OCI-LY7 (cell line): ENCODE measurements at regions not wholly inside any gene's neighbourhood (a gene's known extent, or its start where the extent isn't known, plus 50 kb on each side); places are given as distances from the start of the nearest gene placed in this dataset.
A peak's percentile ranks its signal among the peaks of the same experiment; 100 is the strongest.
"Not testable (repeated sequence)": the region's sequence is repeated elsewhere in the genome, so short reads cannot be mapped to it uniquely, and the experiment has no call there.

Experiments
- BruUV-seq: library from RNA; stranded (reverse); fragments of 400-500 nt; replicated peaks from 2 replicates; lab custom pipeline; 2021; lab: Mats Ljungman, UMichigan
- CTCF ChIA-PET: fragments of 300-600 bp; sonication (Branson Sonifier 250); formaldehyde crosslinking; loops from one replicate; lab custom pipeline; 2022; ENCODE audit warnings: antibody characterized with exemption; ENCODE audit not compliant: unreplicated experiment; lab: Charles Lee
- POLR2A ChIA-PET: fragments of 300-600 bp; sonication (Branson Sonifier 250); formaldehyde crosslinking; loops from one replicate; lab custom pipeline; 2022; ENCODE audit warnings: antibody characterized with exemption; lab: Charles Lee
- DNase-seq: peaks from one replicate; pipeline ENCODE4 v3.0.0-alpha.2; 2015; ENCODE audit warnings: low spot score
- H2AFZ ChIP-seq: fragments of 200-600 bp; sonication (generic), shearing (Covaris generic); 2 replicates; pipeline ENCODE4 v1.6.1; 2014; ENCODE audit warnings: mild to moderate bottlenecking, antibody characterized with exemption, low read length, moderate library complexity
- H3K27ac ChIP-seq: fragments of 200-600 bp; sonication (generic); 2 replicates; pipeline ENCODE4 v1.5.1; 2014; ENCODE audit warnings: mixed run types, low read depth, mild to moderate bottlenecking, moderate library complexity, low read length, inconsistent platforms; ENCODE audit not compliant: poor library complexity, severe bottlenecking
- H3K36me3 ChIP-seq: fragments of 200-600 bp; sonication (generic); 2 replicates; pipeline ENCODE4 v1.6.1; 2014; ENCODE audit warnings: mild to moderate bottlenecking, antibody characterized with exemption, low read length, moderate library complexity, mixed read lengths; ENCODE audit not compliant: insufficient read depth
- H3K4me1 ChIP-seq: fragments of 200-600 bp; sonication (generic); 2 replicates; pipeline ENCODE4 v1.5.1; 2014; ENCODE audit warnings: mild to moderate bottlenecking, low read length; ENCODE audit not compliant: insufficient read depth, poor library complexity, severe bottlenecking
- H3K4me2 ChIP-seq: fragments of 200-600 bp; sonication (generic); 2 replicates; pipeline ENCODE4 v1.6.1; 2014; ENCODE audit warnings: mild to moderate bottlenecking, low read length
- H3K4me3 ChIP-seq: fragments of 200-600 bp; sonication (generic); 2 replicates; pipeline ENCODE4 v1.5.1; 2014; ENCODE audit warnings: mild to moderate bottlenecking, low read depth, low read length; ENCODE audit not compliant: poor library complexity, severe bottlenecking
- H3K79me2 ChIP-seq: fragments of 200-600 bp; sonication (generic); 2 replicates; pipeline ENCODE4 v1.6.1; 2016; ENCODE audit warnings: low read depth, mild to moderate bottlenecking, low read length, moderate library complexity, mixed read lengths; ENCODE audit not compliant: insufficient read depth
- H3K9me2 ChIP-seq: fragments of 200-600 bp; sonication (generic); 2 replicates; pipeline ENCODE4 v1.6.1; 2016; ENCODE audit warnings: mild to moderate bottlenecking, low read length, mixed read lengths; ENCODE audit not compliant: insufficient read depth
- H3K9me3 ChIP-seq: fragments of 200-600 bp; sonication (generic); 2 replicates; pipeline ENCODE4 v1.6.1; 2014; ENCODE audit warnings: mild to moderate bottlenecking, mixed run types, low read length, mixed read lengths
- H4K20me1 ChIP-seq: fragments of 200-600 bp; sonication (generic); 2 replicates; pipeline ENCODE4 v1.6.1; 2014; ENCODE audit warnings: mild to moderate bottlenecking, antibody characterized with exemption, low read length, moderate library complexity, mixed read lengths; ENCODE audit not compliant: insufficient read depth
- intact Hi-C: fragments of 100-400 bp; cut with micrococcal nuclease; formaldehyde crosslinking; loops from one replicate; pipeline ENCODE4 v1.10.0; 2022; ENCODE audit not compliant: unreplicated experiment

- intact Hi-C loops, H3K36me3 ChIP-seq, H3K27ac ChIP-seq, H3K4me1 ChIP-seq, H3K9me2 ChIP-seq, H2AFZ ChIP-seq, POLR2A ChIA-PET, DNase-seq, H3K4me3 ChIP-seq, H3K4me2 ChIP-seq, BruUV-seq, H4K20me1 ChIP-seq, H3K79me2 ChIP-seq, CTCF ChIA-PET, H3K9me3 ChIP-seq: not testable (repeated sequence)
Observed at GRCh38 chr9:61817127-61817705, 627.4 kb downstream of the SPATA31A7 start.

- H3K9me2 ChIP-seq, H3K36me3 ChIP-seq, H3K4me1 ChIP-seq, intact Hi-C loops, H2AFZ ChIP-seq, H3K9me3 ChIP-seq, DNase-seq, H3K4me2 ChIP-seq, H4K20me1 ChIP-seq, H3K79me2 ChIP-seq, CTCF ChIA-PET, POLR2A ChIA-PET, H3K27ac ChIP-seq, H3K4me3 ChIP-seq, BruUV-seq: not testable (repeated sequence)
Observed at GRCh38 chr9:61853624-61854259, 663.9 kb downstream of the SPATA31A7 start.

- CTCF ChIA-PET, intact Hi-C loops, POLR2A ChIA-PET, DNase-seq, H3K4me3 ChIP-seq, H4K20me1 ChIP-seq, H3K4me1 ChIP-seq, H3K27ac ChIP-seq, H3K79me2 ChIP-seq, H3K9me2 ChIP-seq, H3K4me2 ChIP-seq, H2AFZ ChIP-seq, H3K36me3 ChIP-seq, H3K9me3 ChIP-seq: not testable (repeated sequence)
- BruUV-seq = TSS peak; percentile 71
Observed at GRCh38 chr9:61854260-61854640, 664.4 kb downstream of the SPATA31A7 start.

- not testable (repeated sequence) for BruUV-seq
Observed at GRCh38 chr9:61856283-61856682, 666.4 kb downstream of the SPATA31A7 start.

GRCh38 chr9:61856858-61857453 lies 667.1 kb downstream of the SPATA31A7 start:
- DNase-seq, POLR2A ChIA-PET, intact Hi-C loops, H3K27ac ChIP-seq, H2AFZ ChIP-seq, H3K9me2 ChIP-seq, H3K4me3 ChIP-seq, BruUV-seq, H3K9me3 ChIP-seq, CTCF ChIA-PET, H3K79me2 ChIP-seq, H3K4me2 ChIP-seq, H3K4me1 ChIP-seq, H4K20me1 ChIP-seq, H3K36me3 ChIP-seq: not testable (repeated sequence)

More at GRCh38 chr9:61856283-61856682, 666.4 kb downstream of the SPATA31A7 start:
- H3K4me3 ChIP-seq, H3K79me2 ChIP-seq, H4K20me1 ChIP-seq, CTCF ChIA-PET, H2AFZ ChIP-seq, POLR2A ChIA-PET, H3K4me2 ChIP-seq, H3K9me2 ChIP-seq, H3K4me1 ChIP-seq, H3K9me3 ChIP-seq, H3K36me3 ChIP-seq, H3K27ac ChIP-seq, DNase-seq, intact Hi-C loops: not testable (repeated sequence)

GRCh38 chr9:61857709-61858351 lies 668.0 kb downstream of the SPATA31A7 start:
- BruUV-seq, H3K9me3 ChIP-seq, H3K4me2 ChIP-seq, H3K79me2 ChIP-seq, H3K27ac ChIP-seq, H3K4me3 ChIP-seq, intact Hi-C loops, H3K9me2 ChIP-seq, H3K36me3 ChIP-seq, H3K4me1 ChIP-seq, POLR2A ChIA-PET, H2AFZ ChIP-seq, DNase-seq, H4K20me1 ChIP-seq, CTCF ChIA-PET: not testable (repeated sequence)
